Peyer's patch (tissue), 4 donors: ENCODE measurements at regions not wholly inside any gene's neighbourhood (a gene's known extent, or its start where the extent isn't known, plus 50 kb on each side); places are given as distances from the start of the nearest gene placed in this dataset.

Experiments used
- DNase-seq, 3 donors: peaks; one replicate each; pipeline ENCODE4 v3.0.0-alpha.2; 2017 to 2019
- H3K27ac ChIP-seq, 4 donors: fragments of 200-600 bp; sonication (generic); one replicate each; pipeline ENCODE4 v1.5.1; 2016 to 2019
- H3K27me3 ChIP-seq, 2 donors: fragments of 200-600 bp; sonication (generic); one replicate each; pipeline ENCODE4 v1.5.1; 2019
- H3K36me3 ChIP-seq, 3 donors: fragments of 200-600 bp; sonication (generic); one replicate each; pipeline ENCODE4 v1.5.1; 2016 to 2019
- H3K4me1 ChIP-seq, 4 donors: fragments of 200-600 bp; sonication (generic); one replicate each; pipeline ENCODE4 v1.5.1; 2016 to 2019
- H3K4me3 ChIP-seq, 4 donors: fragments of 200-600 bp; sonication (generic); 1 replicate in 3 of 4; 2 replicates in 1 of 4; pipeline ENCODE4 v1.5.1; 2016 to 2019; ENCODE audit warnings: mild to moderate bottlenecking in 1 of 4
- H3K9me3 ChIP-seq, 4 donors: fragments of 200-600 bp; sonication (generic); one replicate each; pipeline ENCODE4 v1.5.1; 2016 to 2019; ENCODE audit warnings: mild to moderate bottlenecking in 1 of 4
- CTCF ChIP-seq, 6 experiments: fragments of 450-650 bp in 4 of 6; fragments of 200-600 bp in 2 of 6; sonication (generic) in 1 of 6; IDR thresholded peaks; one replicate each; pipeline ENCODE4 v1.5.1; 2017 to 2019; ENCODE audit warnings: antibody characterized with exemption in 6 of 6, mild to moderate bottlenecking in 3 of 6, moderate library complexity in 1 of 6
- POLR2A ChIP-seq, 2 donors: fragments of 450-650 bp; IDR thresholded peaks; one replicate each; pipeline ENCODE4 v1.5.1; 2017; ENCODE audit warnings: antibody characterized with exemption in 2 of 2, mild to moderate bottlenecking in 2 of 2, moderate library complexity in 2 of 2

GRCh38 chr20:23159256-23159946 lies 73.3 kb upstream of the CD93 start:
- Histone ChIP-seq H3K9me3 (no peaks in the 10 kb centered on the region), H3K27me3 (no peaks in the 10 kb centered on the region), H3K27ac (peak overlapping the region in 2 of 4 donors; percentile 58 to 67), H3K36me3 (no peaks in the 10 kb centered on the region), H3K4me3 (no peak overlapping the region), H3K4me1 (peaks cover 0 to 63% (median 7%) of the 10 kb centered on the region in 4 donors)
- TF ChIP-seq CTCF (IDR thresholded peaks at IDR 0.05) (no peak), POLR2A (IDR thresholded peaks at IDR 0.05) (no peak)
- no peak for DNase-seq

DNA sequence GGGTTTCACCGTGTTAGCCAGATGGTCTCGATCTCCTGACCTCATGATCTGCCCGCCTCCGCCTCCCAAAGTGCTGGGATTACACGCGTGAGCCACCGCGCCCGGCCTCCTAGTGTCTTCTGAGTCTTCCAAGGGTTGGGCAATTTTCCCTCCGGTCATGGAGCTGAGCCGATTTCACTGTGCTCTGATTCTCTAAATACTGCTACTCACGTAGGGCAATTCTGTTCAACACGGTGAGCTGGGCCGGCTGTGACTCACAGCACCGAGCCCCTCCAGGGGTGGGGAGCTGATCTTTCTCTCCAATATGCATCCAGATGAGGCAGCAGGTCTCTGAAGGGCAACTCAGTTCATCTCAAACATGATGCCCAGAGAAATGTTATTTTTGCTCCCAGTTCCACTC lies 71.6 kb upstream of the CD93 start:
- TF ChIP-seq CTCF (IDR thresholded peaks at IDR 0.05): no peak
- no peak for TF ChIP-seq POLR2A (IDR thresholded peaks at IDR 0.05)
- Histone ChIP-seq H3K4me1 (peaks cover 0 to 46% (median 6%) of the 10 kb centered on the region in 4 donors), H3K27ac (no peak overlapping the region), H3K27me3 (no peaks in the 10 kb centered on the region), H3K4me3 (no peak overlapping the region), H3K9me3 (no peaks in the 10 kb centered on the region), H3K36me3 (no peaks in the 10 kb centered on the region)
- DNase-seq: peak in 1 of 3 donors; percentile 42

GRCh38 chr20:23156842-23157423 lies 70.8 kb upstream of the CD93 start:
- peaks cover 0 to 41% (median 5%) of the 10 kb centered on the region in 4 donors for H3K4me1 ChIP-seq

GRCh38 chr20:23156170-23156841 lies 70.2 kb upstream of the CD93 start:
- peak in 1 of 3 donors; percentile 69 for DNase-seq
- Histone ChIP-seq H3K9me3 (no peaks in the 10 kb centered on the region), H3K4me3 (no peak overlapping the region), H3K4me1 (peaks cover 0 to 35% (median 2%) of the 10 kb centered on the region in 4 donors), H3K27ac (peak overlapping the region in 2 of 4 donors; percentile 6 to 54), H3K36me3 (no peaks in the 10 kb centered on the region), H3K27me3 (no peaks in the 10 kb centered on the region)
- TF ChIP-seq CTCF (IDR thresholded peaks at IDR 0.05): no peak
- no peak for TF ChIP-seq POLR2A (IDR thresholded peaks at IDR 0.05)

More at GRCh38 chr20:23156842-23157423, 70.8 kb upstream of the CD93 start:
- Histone ChIP-seq H3K4me3 (no peak overlapping the region), H3K9me3 (no peaks in the 10 kb centered on the region), H3K27ac (peak overlapping the region in 2 of 4 donors; percentile 6 to 54), H3K36me3 (no peaks in the 10 kb centered on the region), H3K27me3 (no peaks in the 10 kb centered on the region)
- TF ChIP-seq POLR2A (IDR thresholded peaks at IDR 0.05) (no peak), CTCF (IDR thresholded peaks at IDR 0.05) (no peak)
- no peak for DNase-seq

- Histone ChIP-seq H3K4me3 (no peak overlapping the region), H3K36me3 (no peaks in the 10 kb centered on the region), H3K27ac (no peak overlapping the region)
Observed at GRCh38 chr20:23155141-23155590, 69.0 kb upstream of the CD93 start.

More at GRCh38 chr20:23155141-23155590, 69.0 kb upstream of the CD93 start:
- DNase-seq: no peak
- Histone ChIP-seq H3K9me3 (no peaks in the 10 kb centered on the region), H3K4me1 (peaks cover 0 to 24% (median 1%) of the 10 kb centered on the region in 4 donors), H3K27me3 (no peaks in the 10 kb centered on the region)
- TF ChIP-seq CTCF (IDR thresholded peaks at IDR 0.05) (no peak), POLR2A (IDR thresholded peaks at IDR 0.05) (no peak)
